WTC11 (cell line): ENCODE measurements at regions not wholly inside any gene's neighbourhood (a gene's known extent, or its start where the extent isn't known, plus 50 kb on each side); places are given as distances from the start of the nearest gene placed in this dataset.

Experiments
- ATAC-seq: fragments of 200-7000 bp; cut with Tn5 transposase; 2 replicates; pipeline ENCODE4 v1.10.0; 2021; ENCODE audit warnings: mild to moderate bottlenecking, moderate library complexity
- CTCF ChIA-PET: fragments of 300-600 bp; sonication (Branson Sonifier 250); formaldehyde crosslinking; loops from one replicate; lab custom pipeline; 2021; ENCODE audit warnings: antibody characterized with exemption; lab: Charles Lee
- POLR2A ChIA-PET: fragments of 350-600 bp; sonication (Branson Sonifier 250); formaldehyde crosslinking; loops from one replicate; lab custom pipeline; 2021; ENCODE audit warnings: antibody characterized with exemption; lab: Charles Lee
- DNase-seq: peaks from one replicate; pipeline ENCODE4 v3.0.0; 2021; ENCODE audit warnings: low spot score
- H3K27ac Mint-ChIP-seq: 2 replicates; pipeline ENCODE4 v1.8.0; 2021; ENCODE audit warnings: mixed read lengths
- H3K27me3 Mint-ChIP-seq: 2 replicates; pipeline ENCODE4 v1.8.0; 2021; ENCODE audit warnings: low read depth, mild to moderate bottlenecking, moderate library complexity, mixed read lengths
- H3K36me3 Mint-ChIP-seq: 2 replicates; pipeline ENCODE4 v1.8.0; 2021; ENCODE audit warnings: mixed read lengths
- H3K4me1 Mint-ChIP-seq: 2 replicates; pipeline ENCODE4 v1.8.0; 2022; ENCODE audit warnings: mixed read lengths
- H3K4me3 Mint-ChIP-seq: 2 replicates; pipeline ENCODE4 v1.8.0; 2021; ENCODE audit warnings: mild to moderate bottlenecking, moderate library complexity, mixed read lengths
- H3K9me3 Mint-ChIP-seq: 2 replicates; pipeline ENCODE4 v1.8.0; 2021; ENCODE audit warnings: mixed read lengths
- ATF2 ChIP-seq: sonication (generic); formaldehyde crosslinking; IDR thresholded peaks from 2 replicates; pipeline ENCODE4 v1.8.1; 2022; ENCODE audit warnings: low read depth, missing genetic modification reagents, borderline replicate concordance
- CBFB ChIP-seq: sonication (generic); formaldehyde crosslinking; IDR thresholded peaks from 2 replicates; pipeline ENCODE4 v1.8.1; 2022; ENCODE audit warnings: mild to moderate bottlenecking, low read depth, missing genetic modification reagents
- CTCF ChIP-seq: fragments of 200-600 bp; IDR thresholded peaks from 2 replicates; pipeline ENCODE4 v1.8.0; 2022; ENCODE audit warnings: antibody characterized with exemption
- ELF4 ChIP-seq: sonication (generic); formaldehyde crosslinking; IDR thresholded peaks from 2 replicates; pipeline ENCODE4 v1.8.1; 2022; ENCODE audit warnings: low read depth, mild to moderate bottlenecking, moderate library complexity, missing genetic modification reagents
- EMX1 ChIP-seq: fragments of 250-450 bp; sonication (Bioruptor Pico); IDR thresholded peaks from 2 replicates; pipeline ENCODE4 v1.8.0; 2021; ENCODE audit warnings: mild to moderate bottlenecking
- FOXK1 ChIP-seq: sonication (generic); formaldehyde crosslinking; IDR thresholded peaks from 2 replicates; pipeline ENCODE4 v1.8.0; 2022; ENCODE audit warnings: mild to moderate bottlenecking, moderate library complexity, missing genetic modification reagents
- GABPB1 ChIP-seq: sonication (generic); formaldehyde crosslinking; IDR thresholded peaks from 2 replicates; pipeline ENCODE4 v1.8.1; 2023; ENCODE audit warnings: mild to moderate bottlenecking, missing genetic modification reagents
- MAX ChIP-seq: sonication (generic); formaldehyde crosslinking; IDR thresholded peaks from 2 replicates; pipeline ENCODE4 v1.8.0; 2022; ENCODE audit warnings: mild to moderate bottlenecking, missing genetic modification reagents
- RELA ChIP-seq: sonication (generic); formaldehyde crosslinking; IDR thresholded peaks from 2 replicates; pipeline ENCODE4 v1.8.1; 2022; ENCODE audit warnings: missing genetic modification reagents, mild to moderate bottlenecking, borderline replicate concordance
- SMAD4 ChIP-seq: sonication (generic); formaldehyde crosslinking; IDR thresholded peaks from 2 replicates; pipeline ENCODE4 v1.8.0; 2022; ENCODE audit warnings: mild to moderate bottlenecking, missing genetic modification reagents
- TEAD4 ChIP-seq: sonication (generic); formaldehyde crosslinking; IDR thresholded peaks from 2 replicates; pipeline ENCODE4 v1.8.0; 2022; ENCODE audit warnings: mild to moderate bottlenecking, missing genetic modification reagents
- ZNF219 ChIP-seq: sonication (generic); formaldehyde crosslinking; IDR thresholded peaks from 2 replicates; pipeline ENCODE4 v1.8.0; 2023; ENCODE audit warnings: missing genetic modification reagents, mild to moderate bottlenecking, borderline replicate concordance
- ZNF263 ChIP-seq: sonication (generic); formaldehyde crosslinking; IDR thresholded peaks from 2 replicates; pipeline ENCODE4 v1.8.1; 2022; ENCODE audit warnings: low read depth, mild to moderate bottlenecking, moderate library complexity, missing genetic modification reagents
- ZNF317 ChIP-seq: sonication (generic); formaldehyde crosslinking; IDR thresholded peaks from 2 replicates; pipeline ENCODE4 v1.8.1; 2023; ENCODE audit warnings: low read depth, mild to moderate bottlenecking, moderate library complexity, missing genetic modification reagents, borderline replicate concordance
- ZNF396 ChIP-seq: fragments of 250-450 bp; sonication (Bioruptor Pico); IDR thresholded peaks from 2 replicates; pipeline ENCODE4 v1.8.0; 2021; ENCODE audit warnings: mild to moderate bottlenecking, moderate library complexity, borderline replicate concordance
- ZNF416 ChIP-seq: fragments of 250-450 bp; sonication (Bioruptor Pico); IDR thresholded peaks from 2 replicates; pipeline ENCODE4 v1.9.0; 2021; ENCODE audit warnings: mild to moderate bottlenecking, inconsistent platforms
- ZNF671 ChIP-seq: fragments of 250-450 bp; sonication (Bioruptor Pico); IDR thresholded peaks from 2 replicates; pipeline ENCODE4 v1.8.0; 2021; ENCODE audit warnings: mild to moderate bottlenecking
- TF ChIP-seq, protein P1 (sequence below): sonication (generic); formaldehyde crosslinking; IDR thresholded peaks from 2 replicates; pipeline ENCODE4 v1.8.0; 2023; ENCODE audit warnings: mild to moderate bottlenecking, missing genetic modification reagents
- TF ChIP-seq, protein P2 (sequence below): fragments of 250-450 bp; sonication (Bioruptor Pico); IDR thresholded peaks from 2 replicates; pipeline ENCODE4 v1.9.0; 2021; ENCODE audit warnings: moderate library complexity, mild to moderate bottlenecking, inconsistent platforms, borderline replicate concordance
- TF ChIP-seq, protein P3 (sequence below): sonication (generic); formaldehyde crosslinking; IDR thresholded peaks from 2 replicates; pipeline ENCODE4 v1.8.1; 2023; ENCODE audit warnings: mild to moderate bottlenecking, missing genetic modification reagents, moderate library complexity
- TF ChIP-seq, protein P4 (sequence below): sonication (generic); formaldehyde crosslinking; IDR thresholded peaks from 2 replicates; pipeline ENCODE4 v1.8.1; 2022; ENCODE audit warnings: low read depth, mild to moderate bottlenecking, moderate library complexity, missing genetic modification reagents, borderline replicate concordance
- TF ChIP-seq, protein P5 (sequence below): fragments of 250-450 bp; sonication (Bioruptor Pico); IDR thresholded peaks from 2 replicates; pipeline ENCODE4 v1.9.0; 2021; ENCODE audit warnings: mild to moderate bottlenecking

DNA sequence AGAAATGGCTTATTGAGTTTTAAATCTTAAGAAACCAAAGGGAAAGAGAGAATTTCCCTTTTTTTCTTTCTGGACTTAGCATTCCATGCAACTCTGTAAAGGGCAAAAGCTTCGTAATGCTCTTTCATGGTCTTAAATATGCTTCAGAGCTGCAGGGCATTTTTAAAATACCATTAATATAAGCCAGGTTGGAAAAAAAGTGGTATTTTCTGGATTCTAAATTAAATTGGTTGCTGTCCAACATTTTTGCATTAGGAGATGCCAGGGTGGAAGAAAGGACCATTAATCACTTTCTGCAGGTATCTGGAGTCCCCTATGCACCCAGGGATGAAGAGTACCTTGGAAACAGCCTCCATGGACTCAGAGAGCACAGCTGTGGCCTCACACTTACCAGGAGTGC is 215.1 kb upstream of the DAPK1 start:
- Mint-ChIP-seq H3K27me3 (no peaks in the 10 kb centered on the region), H3K36me3 (no peaks in the 10 kb centered on the region), H3K27ac (no peak overlapping the region), H3K9me3 (peaks cover 4% of the 10 kb centered on the region; the same call in 1 of the 2 replicates), H3K4me3 (no peak overlapping the region), H3K4me1 (no peaks in the 10 kb centered on the region)
- ATAC-seq (no peak), DNase-seq (no peak)
- POLR2A ChIA-PET: no interaction called here
- TF ChIP-seq MAX (CRISPR knock-in tag) (no peak), SMAD4 (CRISPR knock-in tag) (no peak), EMX1 (no peak), ZNF396 (no peak)
- TF ChIP-seq, protein P1, sequence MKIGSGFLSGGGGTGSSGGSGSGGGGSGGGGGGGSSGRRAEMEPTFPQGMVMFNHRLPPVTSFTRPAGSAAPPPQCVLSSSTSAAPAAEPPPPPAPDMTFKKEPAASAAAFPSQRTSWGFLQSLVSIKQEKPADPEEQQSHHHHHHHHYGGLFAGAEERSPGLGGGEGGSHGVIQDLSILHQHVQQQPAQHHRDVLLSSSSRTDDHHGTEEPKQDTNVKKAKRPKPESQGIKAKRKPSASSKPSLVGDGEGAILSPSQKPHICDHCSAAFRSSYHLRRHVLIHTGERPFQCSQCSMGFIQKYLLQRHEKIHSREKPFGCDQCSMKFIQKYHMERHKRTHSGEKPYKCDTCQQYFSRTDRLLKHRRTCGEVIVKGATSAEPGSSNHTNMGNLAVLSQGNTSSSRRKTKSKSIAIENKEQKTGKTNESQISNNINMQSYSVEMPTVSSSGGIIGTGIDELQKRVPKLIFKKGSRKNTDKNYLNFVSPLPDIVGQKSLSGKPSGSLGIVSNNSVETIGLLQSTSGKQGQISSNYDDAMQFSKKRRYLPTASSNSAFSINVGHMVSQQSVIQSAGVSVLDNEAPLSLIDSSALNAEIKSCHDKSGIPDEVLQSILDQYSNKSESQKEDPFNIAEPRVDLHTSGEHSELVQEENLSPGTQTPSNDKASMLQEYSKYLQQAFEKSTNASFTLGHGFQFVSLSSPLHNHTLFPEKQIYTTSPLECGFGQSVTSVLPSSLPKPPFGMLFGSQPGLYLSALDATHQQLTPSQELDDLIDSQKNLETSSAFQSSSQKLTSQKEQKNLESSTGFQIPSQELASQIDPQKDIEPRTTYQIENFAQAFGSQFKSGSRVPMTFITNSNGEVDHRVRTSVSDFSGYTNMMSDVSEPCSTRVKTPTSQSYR (CRISPR knock-in tag): no peak
- CTCF ChIA-PET: no interaction called here

DNA sequence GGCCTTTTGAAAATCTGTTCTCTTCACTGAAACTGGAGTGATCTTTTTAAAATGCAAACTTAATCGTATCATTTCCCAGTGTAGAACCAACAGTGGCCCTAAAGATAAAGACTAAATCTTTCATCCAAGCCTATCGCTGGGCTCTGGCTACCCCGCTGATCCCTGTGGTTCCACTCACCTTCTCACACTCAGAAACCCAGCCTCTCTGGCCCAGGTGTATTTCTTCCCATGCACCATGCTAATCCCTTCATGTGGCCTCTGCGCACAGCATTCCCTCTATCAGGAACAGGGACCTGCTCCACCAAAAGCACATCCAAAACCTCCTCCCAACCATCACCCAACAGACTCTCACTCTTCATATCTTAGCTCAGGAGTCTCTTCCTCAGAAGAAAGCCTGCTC is 214.1 kb upstream of the DAPK1 start:
- DNase-seq (no peak), ATAC-seq (no peak)
- POLR2A ChIA-PET: no interaction called here
- Mint-ChIP-seq H3K9me3 (peaks cover 4% of the 10 kb centered on the region; the same call in 1 of the 2 replicates), H3K4me1 (no peaks in the 10 kb centered on the region), H3K27ac (no peak overlapping the region), H3K4me3 (no peak overlapping the region), H3K36me3 (no peaks in the 10 kb centered on the region), H3K27me3 (no peaks in the 10 kb centered on the region)
- TF ChIP-seq, protein P2, sequence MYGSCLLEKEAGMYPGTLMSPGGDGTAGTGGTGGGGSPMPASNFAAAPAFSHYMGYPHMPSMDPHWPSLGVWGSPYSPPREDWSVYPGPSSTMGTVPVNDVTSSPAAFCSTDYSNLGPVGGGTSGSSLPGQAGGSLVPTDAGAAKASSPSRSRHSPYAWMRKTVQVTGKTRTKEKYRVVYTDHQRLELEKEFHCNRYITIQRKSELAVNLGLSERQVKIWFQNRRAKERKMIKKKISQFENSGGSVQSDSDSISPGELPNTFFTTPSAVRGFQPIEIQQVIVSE: no peak
- TF ChIP-seq RELA (CRISPR knock-in tag): no peak
- TF ChIP-seq FOXK1 (CRISPR knock-in tag): no peak
- TF ChIP-seq ATF2 (CRISPR knock-in tag): no peak
- no peak for TF ChIP-seq ZNF317 (CRISPR knock-in tag)
- TF ChIP-seq ZNF416 (CRISPR knock-in tag): no peak
- TF ChIP-seq, protein P3, sequence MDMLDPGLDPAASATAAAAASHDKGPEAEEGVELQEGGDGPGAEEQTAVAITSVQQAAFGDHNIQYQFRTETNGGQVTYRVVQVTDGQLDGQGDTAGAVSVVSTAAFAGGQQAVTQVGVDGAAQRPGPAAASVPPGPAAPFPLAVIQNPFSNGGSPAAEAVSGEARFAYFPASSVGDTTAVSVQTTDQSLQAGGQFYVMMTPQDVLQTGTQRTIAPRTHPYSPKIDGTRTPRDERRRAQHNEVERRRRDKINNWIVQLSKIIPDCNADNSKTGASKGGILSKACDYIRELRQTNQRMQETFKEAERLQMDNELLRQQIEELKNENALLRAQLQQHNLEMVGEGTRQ (CRISPR knock-in tag): no peak
- no peak for TF ChIP-seq ZNF263 (CRISPR knock-in tag)
- no peak for TF ChIP-seq CBFB (CRISPR knock-in tag)
- no peak for TF ChIP-seq ZNF219 (CRISPR knock-in tag)
- no peak for TF ChIP-seq ZNF671 (CRISPR knock-in tag)
- no peak for TF ChIP-seq CTCF
- TF ChIP-seq, protein P4, sequence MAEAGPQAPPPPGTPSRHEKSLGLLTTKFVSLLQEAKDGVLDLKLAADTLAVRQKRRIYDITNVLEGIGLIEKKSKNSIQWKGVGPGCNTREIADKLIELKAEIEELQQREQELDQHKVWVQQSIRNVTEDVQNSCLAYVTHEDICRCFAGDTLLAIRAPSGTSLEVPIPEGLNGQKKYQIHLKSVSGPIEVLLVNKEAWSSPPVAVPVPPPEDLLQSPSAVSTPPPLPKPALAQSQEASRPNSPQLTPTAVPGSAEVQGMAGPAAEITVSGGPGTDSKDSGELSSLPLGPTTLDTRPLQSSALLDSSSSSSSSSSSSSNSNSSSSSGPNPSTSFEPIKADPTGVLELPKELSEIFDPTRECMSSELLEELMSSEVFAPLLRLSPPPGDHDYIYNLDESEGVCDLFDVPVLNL (CRISPR knock-in tag): no peak
- no peak for TF ChIP-seq GABPB1 (CRISPR knock-in tag)
- TF ChIP-seq ELF4: no peak
- TF ChIP-seq TEAD4: no peak
- TF ChIP-seq, protein P5, sequence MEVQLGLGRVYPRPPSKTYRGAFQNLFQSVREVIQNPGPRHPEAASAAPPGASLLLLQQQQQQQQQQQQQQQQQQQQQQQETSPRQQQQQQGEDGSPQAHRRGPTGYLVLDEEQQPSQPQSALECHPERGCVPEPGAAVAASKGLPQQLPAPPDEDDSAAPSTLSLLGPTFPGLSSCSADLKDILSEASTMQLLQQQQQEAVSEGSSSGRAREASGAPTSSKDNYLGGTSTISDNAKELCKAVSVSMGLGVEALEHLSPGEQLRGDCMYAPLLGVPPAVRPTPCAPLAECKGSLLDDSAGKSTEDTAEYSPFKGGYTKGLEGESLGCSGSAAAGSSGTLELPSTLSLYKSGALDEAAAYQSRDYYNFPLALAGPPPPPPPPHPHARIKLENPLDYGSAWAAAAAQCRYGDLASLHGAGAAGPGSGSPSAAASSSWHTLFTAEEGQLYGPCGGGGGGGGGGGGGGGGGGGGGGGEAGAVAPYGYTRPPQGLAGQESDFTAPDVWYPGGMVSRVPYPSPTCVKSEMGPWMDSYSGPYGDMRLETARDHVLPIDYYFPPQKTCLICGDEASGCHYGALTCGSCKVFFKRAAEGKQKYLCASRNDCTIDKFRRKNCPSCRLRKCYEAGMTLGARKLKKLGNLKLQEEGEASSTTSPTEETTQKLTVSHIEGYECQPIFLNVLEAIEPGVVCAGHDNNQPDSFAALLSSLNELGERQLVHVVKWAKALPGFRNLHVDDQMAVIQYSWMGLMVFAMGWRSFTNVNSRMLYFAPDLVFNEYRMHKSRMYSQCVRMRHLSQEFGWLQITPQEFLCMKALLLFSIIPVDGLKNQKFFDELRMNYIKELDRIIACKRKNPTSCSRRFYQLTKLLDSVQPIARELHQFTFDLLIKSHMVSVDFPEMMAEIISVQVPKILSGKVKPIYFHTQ (CRISPR knock-in tag): no peak
- CTCF ChIA-PET: interaction anchor here (1.1 kb wide), 1 partner anchor 12 kb away, joined by 4 read pairs; no protein-coding TSS in a partner anchor
